HEK293T (cell line): ENCODE measurements at regions not wholly inside any gene's neighbourhood (a gene's known extent, or its start where the extent isn't known, plus 50 kb on each side); places are given as distances from the start of the nearest gene placed in this dataset.

Experiments
- CTCF ChIA-PET: fragments of 350-600 bp; formaldehyde crosslinking; extraction: SDS; loops from one replicate; lab custom pipeline; 2021; ENCODE audit warnings: antibody characterized with exemption, inconsistent platforms; lab: Yijun Ruan, JAX
- POLR2A ChIA-PET: fragments of 350-600 bp; formaldehyde crosslinking; extraction: SDS; loops from one replicate; lab custom pipeline; 2020; ENCODE audit warnings: antibody characterized with exemption, inconsistent platforms; lab: Yijun Ruan, JAX
- DNase-seq: peaks from one replicate; pipeline ENCODE4 v3.0.0; 2012; ENCODE audit warnings: mixed read lengths; ENCODE audit errors: extremely low spot score
- ARNT ChIP-seq: fragments of 450-650 bp; IDR thresholded peaks from 2 replicates; pipeline ENCODE4 v1.6.1; 2017; ENCODE audit warnings: mild to moderate bottlenecking
- BHLHE40 ChIP-seq: fragments of 450-650 bp; IDR thresholded peaks from 2 replicates; pipeline ENCODE4 v1.6.1; 2016; ENCODE audit warnings: mild to moderate bottlenecking, moderate library complexity, borderline replicate concordance
- CTBP1 ChIP-seq: fragments of 450-650 bp; IDR thresholded peaks from 2 replicates; pipeline ENCODE4 v1.6.1; 2016; ENCODE audit warnings: borderline replicate concordance
- ELF4 ChIP-seq: fragments of 450-650 bp; IDR thresholded peaks from 2 replicates; pipeline ENCODE4 v1.6.1; 2017; ENCODE audit warnings: antibody characterized with exemption
- FOXA1 ChIP-seq: fragments of 450-650 bp; IDR thresholded peaks from 2 replicates; pipeline ENCODE4 v1.6.1; 2016; ENCODE audit warnings: mild to moderate bottlenecking
- FOXK2 ChIP-seq: fragments of 450-650 bp; IDR thresholded peaks from 2 replicates; pipeline ENCODE4 v1.6.1; 2016; ENCODE audit warnings: mild to moderate bottlenecking
- FOXM1 ChIP-seq: fragments of 450-650 bp; IDR thresholded peaks from 2 replicates; pipeline ENCODE4 v1.6.1; 2017; ENCODE audit warnings: mild to moderate bottlenecking, borderline replicate concordance
- HDGF ChIP-seq: fragments of 450-650 bp; IDR thresholded peaks from 2 replicates; pipeline ENCODE4 v1.6.1; 2017; ENCODE audit warnings: antibody characterized with exemption, borderline replicate concordance
- L3MBTL2 ChIP-seq: fragments of 450-650 bp; conservative IDR thresholded peaks from 2 replicates; pipeline ENCODE4 v1.6.1; 2016; ENCODE audit warnings: mild to moderate bottlenecking
- LEF1 ChIP-seq: fragments of 450-650 bp; IDR thresholded peaks from 2 replicates; pipeline ENCODE4 v1.6.1; 2017; ENCODE audit warnings: mild to moderate bottlenecking, borderline replicate concordance
- NFRKB ChIP-seq: fragments of 450-650 bp; IDR thresholded peaks from 2 replicates; pipeline ENCODE4 v1.6.1; 2016; ENCODE audit warnings: mild to moderate bottlenecking, moderate library complexity
- PKNOX1 ChIP-seq: fragments of 450-650 bp; IDR thresholded peaks from 2 replicates; pipeline ENCODE4 v1.6.1; 2016
- SP1 ChIP-seq: fragments of 450-650 bp; IDR thresholded peaks from 2 replicates; pipeline ENCODE4 v1.6.1; 2017
- SUZ12 ChIP-seq: fragments of 450-650 bp; IDR thresholded peaks from 2 replicates; pipeline ENCODE4 v1.6.1; 2016; ENCODE audit warnings: mild to moderate bottlenecking
- TARDBP ChIP-seq: fragments of 450-650 bp; IDR thresholded peaks from 2 replicates; pipeline ENCODE4 v1.6.1; 2016
- ZNF384 ChIP-seq: fragments of 450-650 bp; IDR thresholded peaks from 2 replicates; pipeline ENCODE4 v1.6.1; 2016

- DNase-seq = no peak
- CTCF ChIA-PET = no interaction called here
- POLR2A ChIA-PET = no interaction called here
- no peak for TF ChIP-seq FOXA1
- no peak for TF ChIP-seq PKNOX1
- no peak for TF ChIP-seq ARNT
- TF ChIP-seq FOXK2 = no peak
- TF ChIP-seq SP1 = no peak
- no peak for TF ChIP-seq BHLHE40
- TF ChIP-seq FOXM1 = no peak
- TF ChIP-seq ZNF384 = no peak
- no peak for TF ChIP-seq ELF4
- no peak for TF ChIP-seq HDGF
- no peak for TF ChIP-seq TARDBP
- TF ChIP-seq SUZ12 = no peak
These were observed 384.7 kb downstream of the MFSD1 start for GRCh38 chr3:159186581-159186980.

GRCh38 chr3:159187232-159187631 is 385.4 kb downstream of the MFSD1 start:
- DNase-seq = no peak
- no peak for TF ChIP-seq SP1
- POLR2A ChIA-PET = no interaction called here
- CTCF ChIA-PET = no interaction called here

GRCh38 chr3:159187706-159188105 is 385.9 kb downstream of the MFSD1 start:
- POLR2A ChIA-PET = no interaction called here
- no peak for TF ChIP-seq PKNOX1
- TF ChIP-seq FOXA1 = no peak
- no peak for TF ChIP-seq LEF1
- TF ChIP-seq ARNT = no peak
- TF ChIP-seq CTBP1 = no peak
- no peak for TF ChIP-seq TARDBP
- no peak for TF ChIP-seq ELF4
- TF ChIP-seq FOXM1 = no peak
- TF ChIP-seq ZNF384 = no peak
- TF ChIP-seq SP1 = no peak
- TF ChIP-seq FOXK2 = no peak
- no peak for TF ChIP-seq L3MBTL2
- TF ChIP-seq HDGF = no peak
- TF ChIP-seq BHLHE40 = no peak
- no peak for TF ChIP-seq SUZ12
- DNase-seq = no peak
- CTCF ChIA-PET = no interaction called here

GRCh38 chr3:159189994-159190669 is 388.3 kb downstream of the MFSD1 start:
- POLR2A ChIA-PET = no interaction called here
- CTCF ChIA-PET = no interaction called here
- DNase-seq = no peak
- no peak for TF ChIP-seq FOXM1
- TF ChIP-seq L3MBTL2 = no peak
- no peak for TF ChIP-seq ARNT
- TF ChIP-seq LEF1 = no peak
- TF ChIP-seq CTBP1 = no peak
- TF ChIP-seq SUZ12 = no peak
- TF ChIP-seq TARDBP = no peak
- no peak for TF ChIP-seq HDGF
- no peak for TF ChIP-seq ZNF384
- no peak for TF ChIP-seq SP1
- TF ChIP-seq ELF4 = no peak
- no peak for TF ChIP-seq PKNOX1
- no peak for TF ChIP-seq BHLHE40
- no peak for TF ChIP-seq NFRKB

GRCh38 chr3:159191447-159191846 is 389.6 kb downstream of the MFSD1 start:
- TF ChIP-seq NFRKB (no peak), TARDBP (no peak)
- DNase-seq = no peak
- ChIA-PET CTCF (no interaction called here), POLR2A (no interaction called here)

- TF ChIP-seq FOXK2 (no peak), ARNT (no peak), L3MBTL2 (no peak), TARDBP (no peak), BHLHE40 (no peak), SP1 (no peak), LEF1 (no peak), ELF4 (no peak), HDGF (no peak), NFRKB (no peak)
- ChIA-PET POLR2A (no interaction called here), CTCF (no interaction called here)
- no peak for DNase-seq
These were observed 394.5 kb downstream of the MFSD1 start for GRCh38 chr3:159196359-159196758.

GRCh38 chr3:159200176-159200575 is 398.3 kb downstream of the MFSD1 start:
- DNase-seq = no peak
- TF ChIP-seq CTBP1 (no peak), L3MBTL2 (no peak), ELF4 (no peak), BHLHE40 (no peak), FOXM1 (no peak), SUZ12 (no peak), ZNF384 (no peak), ARNT (no peak), NFRKB (no peak), LEF1 (no peak), PKNOX1 (no peak), FOXA1 (no peak), TARDBP (no peak), FOXK2 (no peak), SP1 (no peak), HDGF (no peak)
- CTCF ChIA-PET = interaction anchor here (0.6 kb wide), 1 partner anchor 90 kb away, joined by 3 read pairs; no protein-coding TSS in a partner anchor
- POLR2A ChIA-PET = no interaction called here
